ENCODE measurements at regions not wholly inside any gene's neighbourhood (a gene's known extent, or its start where the extent isn't known, plus 50 kb on each side); places are given as distances from the start of the nearest gene placed in this dataset.
A peak's percentile ranks its signal among the peaks of the same experiment; 100 is the strongest.

GRCh38 chr10:6912424-6912823, 332.3 kb upstream of the PRKCQ start:
- H3K4me2 ChIP-seq = peak overlapping the region; percentile 44
- H3K79me2 ChIP-seq = no peaks in the 10 kb centered on the region
- H3K9me3 ChIP-seq (ENCODE audit: low read depth) = no peaks in the 10 kb centered on the region
- H3K9me2 ChIP-seq (replicated peaks; ENCODE audit: insufficient read depth) = no peaks in the 10 kb centered on the region
- H3K27ac ChIP-seq = peak overlapping the region; percentile 54
- no peak overlapping the region for H2AFZ ChIP-seq
- no peaks in the 10 kb centered on the region for H4K20me1 ChIP-seq (ENCODE audit: insufficient read depth, poor library complexity, severe bottlenecking)
- WGBS (ENCODE audit: low lambda C conversion rate, missing lambda C conversion rate) = 30% methylated on average over 5 of the region's 5 CpGs
- H3K36me3 ChIP-seq (replicated peaks; ENCODE audit: insufficient read depth, low read depth) = no peaks in the 10 kb centered on the region
- H3K4me1 ChIP-seq (ENCODE audit: insufficient read depth) = peaks cover 3% of the 10 kb centered on the region
- DNase-seq (ENCODE audit: low spot score) = peak; percentile 21
- H3K4me3 ChIP-seq = no peak overlapping the region
- TF ChIP-seq CTCF (IDR thresholded peaks at IDR 0.05; ENCODE audit: poor library complexity) (no peak), EZH2 (IDR thresholded peaks at IDR 0.05; ENCODE audit: borderline replicate concordance) (no peak), EZH2phosphoT487 (IDR thresholded peaks at IDR 0.05; ENCODE audit: low read depth, severe bottlenecking, unreplicated experiment) (no peak)
- H3K27me3 ChIP-seq = no peaks in the 10 kb centered on the region

DNA sequence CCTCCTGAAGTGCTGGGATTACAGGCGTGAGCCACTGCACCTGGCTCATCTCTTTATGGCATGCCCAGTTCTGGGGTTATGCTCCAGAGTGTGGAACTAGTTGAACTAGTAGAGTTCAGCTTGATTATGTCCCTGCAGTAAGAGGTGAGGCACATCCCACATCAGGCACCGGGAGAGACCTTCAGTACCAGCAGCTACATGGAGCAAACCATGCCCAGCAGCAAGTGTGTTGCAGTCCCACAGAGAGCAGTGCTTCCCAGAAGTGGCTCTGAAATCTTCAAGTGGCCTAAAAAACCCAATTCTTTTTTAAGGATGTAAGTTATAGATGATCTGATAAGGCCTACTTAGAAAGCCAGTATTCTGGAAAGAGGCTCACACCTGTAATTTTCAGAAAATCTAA, 331.9 kb upstream of the PRKCQ start:
- Histone ChIP-seq H3K27ac (no peak overlapping the region), H3K27me3 (no peaks in the 10 kb centered on the region), H3K4me3 (no peak overlapping the region), H3K9me2 (replicated peaks; ENCODE audit: insufficient read depth) (no peaks in the 10 kb centered on the region), H2AFZ (no peak overlapping the region), H3K79me2 (no peaks in the 10 kb centered on the region), H3K4me2 (peak overlapping the region; percentile 12), H4K20me1 (ENCODE audit: insufficient read depth, poor library complexity, severe bottlenecking) (no peaks in the 10 kb centered on the region), H3K9me3 (ENCODE audit: low read depth) (no peaks in the 10 kb centered on the region), H3K36me3 (replicated peaks; ENCODE audit: insufficient read depth, low read depth) (no peaks in the 10 kb centered on the region), H3K4me1 (ENCODE audit: insufficient read depth) (peaks cover 3% of the 10 kb centered on the region)
- WGBS (ENCODE audit: low lambda C conversion rate, missing lambda C conversion rate) = 75% methylated on average over 2 of the region's 2 CpGs
- TF ChIP-seq EZH2 (IDR thresholded peaks at IDR 0.05; ENCODE audit: borderline replicate concordance) = no peak
- TF ChIP-seq EZH2phosphoT487 (IDR thresholded peaks at IDR 0.05; ENCODE audit: low read depth, severe bottlenecking, unreplicated experiment) = no peak
- no peak for TF ChIP-seq CTCF (IDR thresholded peaks at IDR 0.05; ENCODE audit: poor library complexity)
- no peak for DNase-seq (ENCODE audit: low spot score)

- Histone ChIP-seq H3K27me3 (no peaks in the 10 kb centered on the region), H3K4me3 (no peak overlapping the region), H4K20me1 (ENCODE audit: insufficient read depth, poor library complexity, severe bottlenecking) (no peaks in the 10 kb centered on the region), H3K4me2 (no peak overlapping the region), H3K36me3 (replicated peaks; ENCODE audit: insufficient read depth, low read depth) (no peaks in the 10 kb centered on the region), H3K9me2 (replicated peaks; ENCODE audit: insufficient read depth) (no peaks in the 10 kb centered on the region), H3K9me3 (ENCODE audit: low read depth) (no peaks in the 10 kb centered on the region), H3K4me1 (ENCODE audit: insufficient read depth) (peaks cover 3% of the 10 kb centered on the region), H3K79me2 (no peaks in the 10 kb centered on the region), H2AFZ (no peak overlapping the region), H3K27ac (no peak overlapping the region)
- no peak for DNase-seq (ENCODE audit: low spot score)
- WGBS (ENCODE audit: low lambda C conversion rate, missing lambda C conversion rate) = 93% methylated on average over 6 of the region's 6 CpGs
- no peak for TF ChIP-seq EZH2 (IDR thresholded peaks at IDR 0.05; ENCODE audit: borderline replicate concordance)
- TF ChIP-seq CTCF (IDR thresholded peaks at IDR 0.05; ENCODE audit: poor library complexity) = no peak
- TF ChIP-seq EZH2phosphoT487 (IDR thresholded peaks at IDR 0.05; ENCODE audit: low read depth, severe bottlenecking, unreplicated experiment) = no peak
Measured at GRCh38 chr10:6909905-6910560, 330.0 kb upstream of the PRKCQ start.
